Colonic mucosa (tissue), 4 donors: ENCODE measurements at regions not wholly inside any gene's neighbourhood (a gene's known extent, or its start where the extent isn't known, plus 50 kb on each side); places are given as distances from the start of the nearest gene placed in this dataset.

Experiments
- DNase-seq: peaks from one replicate; pipeline ENCODE4 v3.0.0-alpha.2; 2020
- H3K27ac ChIP-seq: fragments of 200-600 bp; one replicate; pipeline ENCODE4 v1.8.0; 2021
- H3K27me3 ChIP-seq: fragments of 200-600 bp; one replicate; pipeline ENCODE4 v1.8.0; 2021
- H3K36me3 ChIP-seq: fragments of 200-600 bp; one replicate; pipeline ENCODE4 v1.8.0; 2021
- H3K4me1 ChIP-seq: fragments of 200-600 bp; one replicate; pipeline ENCODE4 v1.8.0; 2021; ENCODE audit warnings: mild to moderate bottlenecking
- H3K4me3 ChIP-seq: fragments of 200-600 bp; one replicate; pipeline ENCODE4 v1.8.0; 2021
- H3K9ac ChIP-seq, 2 donors: one replicate each; pipeline ENCODE4 v1.7.0; 2013; ENCODE audit warnings: control low read depth in 2 of 2, low read depth in 2 of 2, low read length in 2 of 2
- H3K9me3 ChIP-seq: fragments of 200-600 bp; one replicate; pipeline ENCODE4 v1.8.0; 2021
- CTCF ChIP-seq: fragments of 200-600 bp; IDR thresholded peaks from one replicate; pipeline ENCODE4 v1.8.0; 2022; ENCODE audit warnings: antibody characterized with exemption, mild to moderate bottlenecking
- intact Hi-C: fragments of 100-400 bp; cut with DNase I; formaldehyde crosslinking; loops from one replicate; pipeline ENCODE4 v1.14.1; 2022
- donor health status: healthy.
- donor health status: DM: no; HTN: no; CAD: no.
- donor health status: DM: no; HTN: no; CAD: no.

- no peak overlapping the region for H3K4me3 ChIP-seq
- intact Hi-C loops, result no loop called here
- no peak for TF ChIP-seq CTCF
- no peaks in the 10 kb centered on the region for H3K36me3 ChIP-seq
- DNase-seq, result no peak
- no peaks in the 10 kb centered on the region for H3K4me1 ChIP-seq
- H3K27me3 ChIP-seq, result no peaks in the 10 kb centered on the region
- no peak overlapping the region for H3K27ac ChIP-seq
- no peak overlapping the region for H3K9ac ChIP-seq
- H3K9me3 ChIP-seq, result no peaks in the 10 kb centered on the region
These were observed 1027.9 kb upstream of the FAM98A start for GRCh38 chr2:34627003-34627402.

- no peak for TF ChIP-seq CTCF
- Histone ChIP-seq H3K9me3 (no peaks in the 10 kb centered on the region), H3K9ac (no peak overlapping the region), H3K4me3 (no peak overlapping the region), H3K27ac (no peak overlapping the region), H3K27me3 (no peaks in the 10 kb centered on the region), H3K4me1 (no peaks in the 10 kb centered on the region), H3K36me3 (no peaks in the 10 kb centered on the region)
- intact Hi-C loops, result no loop called here
- no peak for DNase-seq
These were observed 1005.1 kb upstream of the FAM98A start for GRCh38 chr2:34604164-34604563.

GRCh38 chr2:34602262-34602661 lies 1003.2 kb upstream of the FAM98A start:
- Histone ChIP-seq H3K27ac (no peak overlapping the region), H3K4me1 (no peaks in the 10 kb centered on the region), H3K9ac (no peak overlapping the region), H3K4me3 (no peak overlapping the region), H3K27me3 (no peaks in the 10 kb centered on the region), H3K9me3 (no peaks in the 10 kb centered on the region), H3K36me3 (no peaks in the 10 kb centered on the region)
- intact Hi-C loops, result no loop called here
- DNase-seq, result no peak
- no peak for TF ChIP-seq CTCF

- no peak for TF ChIP-seq CTCF
- no peaks in the 10 kb centered on the region for H3K9me3 ChIP-seq
- no peak overlapping the region for H3K4me3 ChIP-seq
- no peak overlapping the region for H3K27ac ChIP-seq
- DNase-seq, result no peak
- no peaks in the 10 kb centered on the region for H3K36me3 ChIP-seq
- H3K9ac ChIP-seq, result no peak overlapping the region
- no peaks in the 10 kb centered on the region for H3K4me1 ChIP-seq
- intact Hi-C loops, result no loop called here
- H3K27me3 ChIP-seq, result no peaks in the 10 kb centered on the region
These were observed 1002.5 kb upstream of the FAM98A start for GRCh38 chr2:34601561-34601960.

GRCh38 chr2:34578641-34579040 lies 979.5 kb upstream of the FAM98A start:
- Histone ChIP-seq H3K27ac (no peak overlapping the region), H3K36me3 (no peaks in the 10 kb centered on the region), H3K9me3 (no peaks in the 10 kb centered on the region), H3K27me3 (no peaks in the 10 kb centered on the region), H3K9ac (no peak overlapping the region), H3K4me1 (no peaks in the 10 kb centered on the region), H3K4me3 (no peak overlapping the region)
- TF ChIP-seq CTCF, result no peak
- no peak for DNase-seq
- intact Hi-C loops, result no loop called here
